Liver (tissue), 8 donors: ENCODE measurements at regions not wholly inside any gene's neighbourhood (a gene's known extent, or its start where the extent isn't known, plus 50 kb on each side); places are given as distances from the start of the nearest gene placed in this dataset.

ENCODE experiments used
- DNase-seq: peaks from one replicate; pipeline ENCODE4 v3.0.0-alpha.2; 2017; ENCODE audit warnings: low spot score
- H3K27ac ChIP-seq, 2 donors: one replicate each; pipeline ENCODE4 v1.7.0; 2013; ENCODE audit warnings: inconsistent platforms in 2 of 2, low read length in 2 of 2, control low read depth in 1 of 2, low read depth in 1 of 2, mild to moderate bottlenecking in 1 of 2
- H3K27me3 ChIP-seq, 4 donors: one replicate each; pipeline versions ENCODE4 v1.6.1 to v1.7.0; 2013; ENCODE audit warnings: low read length in 3 of 4, inconsistent platforms in 1 of 4, mild to moderate bottlenecking in 1 of 4, moderate library complexity in 1 of 4; ENCODE audit not compliant: control insufficient read depth in 4 of 4, insufficient read depth in 4 of 4
- H3K36me3 ChIP-seq, 4 donors: one replicate each; pipeline versions ENCODE4 v1.6.1 to v1.7.0; 2013; ENCODE audit warnings: low read length in 3 of 4, mild to moderate bottlenecking in 3 of 4, low read depth in 1 of 4, moderate library complexity in 1 of 4; ENCODE audit not compliant: control insufficient read depth in 4 of 4, insufficient read depth in 3 of 4
- H3K4me1 ChIP-seq, 4 donors: one replicate each; pipeline versions ENCODE4 v1.6.1 to v1.7.0; 2013; ENCODE audit warnings: low read length in 3 of 4, mild to moderate bottlenecking in 3 of 4, moderate library complexity in 1 of 4; ENCODE audit not compliant: control insufficient read depth in 4 of 4, insufficient read depth in 4 of 4
- H3K4me3 ChIP-seq, 3 donors: one replicate each; pipeline versions ENCODE4 v1.6.1 to v1.7.0; 2013; ENCODE audit warnings: low read length in 3 of 3, control low read depth in 1 of 3, low read depth in 1 of 3, mild to moderate bottlenecking in 1 of 3
- H3K9ac ChIP-seq, 2 donors: one replicate each; pipeline ENCODE4 v1.7.0; 2013; ENCODE audit warnings: low read length in 2 of 2, mild to moderate bottlenecking in 2 of 2, moderate library complexity in 2 of 2, control low read depth in 1 of 2, low read depth in 1 of 2
- H3K9me3 ChIP-seq, 4 donors: one replicate each; pipeline versions ENCODE4 v1.6.1 to v1.7.0; 2013; ENCODE audit warnings: low read length in 3 of 4; ENCODE audit not compliant: control insufficient read depth in 4 of 4
- EGR1 ChIP-seq, 2 donors: IDR thresholded peaks; 2 replicates each; pipeline ENCODE4 v1.6.1; 2016 to 2018; ENCODE audit warnings: antibody characterized with exemption in 2 of 2, low read depth in 2 of 2
- FOXA1 ChIP-seq: IDR thresholded peaks from 2 replicates; pipeline ENCODE4 v1.6.1; 2016; ENCODE audit warnings: antibody characterized with exemption
- FOXA2 ChIP-seq: IDR thresholded peaks from 2 replicates; pipeline ENCODE4 v1.6.1; 2016; ENCODE audit warnings: antibody characterized with exemption
- HNF4A ChIP-seq, 2 donors: conservative IDR thresholded peaks; 2 replicates each; pipeline ENCODE4 v1.6.1; 2016; ENCODE audit warnings: antibody characterized with exemption in 2 of 2, mild to moderate bottlenecking in 2 of 2
- HNF4G ChIP-seq: IDR thresholded peaks from 2 replicates; pipeline ENCODE4 v1.6.1; 2016; ENCODE audit warnings: antibody characterized with exemption
- JUND ChIP-seq, 2 donors: IDR thresholded peaks; 2 replicates each; pipeline ENCODE4 v1.6.1; 2016; ENCODE audit warnings: antibody characterized with exemption in 2 of 2
- NR2F2 ChIP-seq: IDR thresholded peaks from 2 replicates; pipeline ENCODE4 v1.6.1; 2016; ENCODE audit warnings: antibody characterized with exemption
- RAD21 ChIP-seq, 2 donors: IDR thresholded peaks; 2 replicates each; pipeline ENCODE4 v1.6.1; 2016; ENCODE audit warnings: antibody characterized with exemption in 2 of 2, mild to moderate bottlenecking in 2 of 2
- RXRA ChIP-seq, 2 donors: IDR thresholded peaks; 2 replicates each; pipeline ENCODE4 v1.6.1; 2017 to 2018; ENCODE audit warnings: antibody characterized with exemption in 2 of 2, mild to moderate bottlenecking in 1 of 2
- SP1 ChIP-seq: IDR thresholded peaks from 2 replicates; pipeline ENCODE4 v1.6.1; 2018; ENCODE audit warnings: antibody characterized with exemption, mild to moderate bottlenecking
- TAF1 ChIP-seq: conservative IDR thresholded peaks from 2 replicates; pipeline ENCODE4 v1.6.1; 2016; ENCODE audit warnings: antibody characterized with exemption, mild to moderate bottlenecking
- ZBTB33 ChIP-seq: IDR thresholded peaks from 2 replicates; pipeline ENCODE4 v1.6.1; 2016; ENCODE audit warnings: antibody characterized with exemption
- WGBS: extraction: QIAGEN DNeasy Blood & Tissue Kit; methylation state at CpG from one replicate; pipeline ENCODE4 v1.1.7; 2013; 5-methylcytosine and 5-hydroxymethylcytosine counted together
- TF ChIP-seq, protein P1 (sequence below): fragments of 150-350 bp; IDR thresholded peaks from 2 replicates; pipeline ENCODE4 v1.5.1; 2017; ENCODE audit warnings: improper control_type of control experiment, low read depth, low read length; ENCODE audit not compliant: missing input control
- TF ChIP-seq, protein P2 (sequence below): IDR thresholded peaks from 2 replicates; pipeline ENCODE4 v1.6.1; 2016; ENCODE audit warnings: antibody characterized with exemption
- TF ChIP-seq, protein P3 (sequence below): IDR thresholded peaks from 2 replicates; pipeline ENCODE4 v1.6.1; 2016; ENCODE audit warnings: antibody characterized with exemption, mild to moderate bottlenecking
- TF ChIP-seq, protein P4 (sequence below): IDR thresholded peaks from 2 replicates; pipeline ENCODE4 v1.6.1; 2016; ENCODE audit warnings: antibody characterized with exemption
- donor health status: healthy.
- donor health status: healthy.
- donor health status: healthy.
- donor health status: healthy.
- donor health status: healthy.

DNA sequence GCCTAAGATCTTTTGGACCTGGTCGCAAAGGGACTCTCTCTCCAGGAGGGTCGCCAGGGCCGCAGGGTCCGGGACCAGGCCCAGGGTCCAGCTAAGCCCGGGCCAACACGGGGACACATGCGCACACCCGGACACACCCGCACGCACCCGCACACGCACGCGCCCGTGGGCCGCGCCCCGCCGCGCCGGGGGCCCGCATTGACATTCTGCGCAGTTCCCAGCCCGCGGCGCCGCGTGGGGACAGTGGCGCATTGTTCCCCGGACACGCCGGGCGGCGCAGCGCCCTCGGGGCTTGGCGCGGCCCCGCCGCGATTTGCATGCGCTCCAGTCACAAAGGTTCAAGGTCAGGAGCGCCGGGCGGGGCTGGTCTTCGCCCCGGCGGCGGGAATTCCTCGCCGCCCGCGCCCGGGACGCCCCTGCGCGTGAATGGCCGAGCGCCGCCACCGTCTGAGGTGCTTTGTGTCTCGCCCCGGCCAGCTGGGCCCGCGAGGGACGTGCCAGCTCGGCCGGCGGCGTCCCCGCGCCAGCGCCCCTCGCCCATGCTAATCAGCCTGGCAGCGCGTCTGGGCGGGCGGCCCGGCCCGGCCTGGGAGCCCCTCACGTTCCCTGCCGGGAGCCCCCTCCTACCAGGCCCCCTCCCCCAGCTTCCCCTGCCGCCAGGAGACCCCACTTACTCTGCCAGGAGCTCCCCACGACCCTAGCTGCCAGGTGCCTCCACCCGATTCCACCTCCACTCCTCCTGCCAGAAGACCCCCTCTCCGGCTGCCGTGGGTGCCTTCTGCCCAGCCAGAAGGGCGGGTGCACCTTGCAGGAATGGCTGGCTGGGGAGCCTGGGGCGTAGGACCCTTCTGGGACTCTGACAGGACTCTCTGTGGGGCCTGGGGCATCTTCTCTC lies 50.5 kb upstream of the WNT7B start:
- Histone ChIP-seq H3K36me3 (no peaks in the 10 kb centered on the region), H3K27ac (peak overlapping the region; percentile 55 to 80), H3K9ac (peak overlapping the region in 1 of 2 donors; percentile 19), H3K4me3 (peak overlapping the region; percentile 5 to 55 (median 55)), H3K4me1 (peaks cover 6 to 27% (median 15%) of the 10 kb centered on the region in 4 donors), H3K9me3 (no peaks in the 10 kb centered on the region), H3K27me3 (no peaks in the 10 kb centered on the region)
- 12% methylated on average over 89 of the region's 89 CpGs for WGBS
- DNase-seq, result no peak
- TF ChIP-seq HNF4A (conservative IDR thresholded peaks at IDR 0.05) (peak; percentile 58 to 62), RAD21 (IDR thresholded peaks at IDR 0.05) (peak; percentile 29 to 44), TAF1 (no peak), SP1 (peak; percentile 47), EGR1 (IDR thresholded peaks at IDR 0.05; ENCODE audit: low read depth in 2 of 2) (no peak), HNF4G (no peak), RXRA (IDR thresholded peaks at IDR 0.05) (peak; percentile 18 to 37), FOXA1 (no peak)
- TF ChIP-seq, protein P1, sequence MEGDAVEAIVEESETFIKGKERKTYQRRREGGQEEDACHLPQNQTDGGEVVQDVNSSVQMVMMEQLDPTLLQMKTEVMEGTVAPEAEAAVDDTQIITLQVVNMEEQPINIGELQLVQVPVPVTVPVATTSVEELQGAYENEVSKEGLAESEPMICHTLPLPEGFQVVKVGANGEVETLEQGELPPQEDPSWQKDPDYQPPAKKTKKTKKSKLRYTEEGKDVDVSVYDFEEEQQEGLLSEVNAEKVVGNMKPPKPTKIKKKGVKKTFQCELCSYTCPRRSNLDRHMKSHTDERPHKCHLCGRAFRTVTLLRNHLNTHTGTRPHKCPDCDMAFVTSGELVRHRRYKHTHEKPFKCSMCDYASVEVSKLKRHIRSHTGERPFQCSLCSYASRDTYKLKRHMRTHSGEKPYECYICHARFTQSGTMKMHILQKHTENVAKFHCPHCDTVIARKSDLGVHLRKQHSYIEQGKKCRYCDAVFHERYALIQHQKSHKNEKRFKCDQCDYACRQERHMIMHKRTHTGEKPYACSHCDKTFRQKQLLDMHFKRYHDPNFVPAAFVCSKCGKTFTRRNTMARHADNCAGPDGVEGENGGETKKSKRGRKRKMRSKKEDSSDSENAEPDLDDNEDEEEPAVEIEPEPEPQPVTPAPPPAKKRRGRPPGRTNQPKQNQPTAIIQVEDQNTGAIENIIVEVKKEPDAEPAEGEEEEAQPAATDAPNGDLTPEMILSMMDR, result peak; percentile 19
- TF ChIP-seq, protein P2, sequence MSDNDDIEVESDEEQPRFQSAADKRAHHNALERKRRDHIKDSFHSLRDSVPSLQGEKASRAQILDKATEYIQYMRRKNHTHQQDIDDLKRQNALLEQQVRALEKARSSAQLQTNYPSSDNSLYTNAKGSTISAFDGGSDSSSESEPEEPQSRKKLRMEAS, result no peak
- TF ChIP-seq, protein P3, sequence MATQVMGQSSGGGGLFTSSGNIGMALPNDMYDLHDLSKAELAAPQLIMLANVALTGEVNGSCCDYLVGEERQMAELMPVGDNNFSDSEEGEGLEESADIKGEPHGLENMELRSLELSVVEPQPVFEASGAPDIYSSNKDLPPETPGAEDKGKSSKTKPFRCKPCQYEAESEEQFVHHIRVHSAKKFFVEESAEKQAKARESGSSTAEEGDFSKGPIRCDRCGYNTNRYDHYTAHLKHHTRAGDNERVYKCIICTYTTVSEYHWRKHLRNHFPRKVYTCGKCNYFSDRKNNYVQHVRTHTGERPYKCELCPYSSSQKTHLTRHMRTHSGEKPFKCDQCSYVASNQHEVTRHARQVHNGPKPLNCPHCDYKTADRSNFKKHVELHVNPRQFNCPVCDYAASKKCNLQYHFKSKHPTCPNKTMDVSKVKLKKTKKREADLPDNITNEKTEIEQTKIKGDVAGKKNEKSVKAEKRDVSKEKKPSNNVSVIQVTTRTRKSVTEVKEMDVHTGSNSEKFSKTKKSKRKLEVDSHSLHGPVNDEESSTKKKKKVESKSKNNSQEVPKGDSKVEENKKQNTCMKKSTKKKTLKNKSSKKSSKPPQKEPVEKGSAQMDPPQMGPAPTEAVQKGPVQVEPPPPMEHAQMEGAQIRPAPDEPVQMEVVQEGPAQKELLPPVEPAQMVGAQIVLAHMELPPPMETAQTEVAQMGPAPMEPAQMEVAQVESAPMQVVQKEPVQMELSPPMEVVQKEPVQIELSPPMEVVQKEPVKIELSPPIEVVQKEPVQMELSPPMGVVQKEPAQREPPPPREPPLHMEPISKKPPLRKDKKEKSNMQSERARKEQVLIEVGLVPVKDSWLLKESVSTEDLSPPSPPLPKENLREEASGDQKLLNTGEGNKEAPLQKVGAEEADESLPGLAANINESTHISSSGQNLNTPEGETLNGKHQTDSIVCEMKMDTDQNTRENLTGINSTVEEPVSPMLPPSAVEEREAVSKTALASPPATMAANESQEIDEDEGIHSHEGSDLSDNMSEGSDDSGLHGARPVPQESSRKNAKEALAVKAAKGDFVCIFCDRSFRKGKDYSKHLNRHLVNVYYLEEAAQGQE, result no peak
- TF ChIP-seq, protein P4, sequence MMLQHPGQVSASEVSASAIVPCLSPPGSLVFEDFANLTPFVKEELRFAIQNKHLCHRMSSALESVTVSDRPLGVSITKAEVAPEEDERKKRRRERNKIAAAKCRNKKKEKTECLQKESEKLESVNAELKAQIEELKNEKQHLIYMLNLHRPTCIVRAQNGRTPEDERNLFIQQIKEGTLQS, result no peak

DNA sequence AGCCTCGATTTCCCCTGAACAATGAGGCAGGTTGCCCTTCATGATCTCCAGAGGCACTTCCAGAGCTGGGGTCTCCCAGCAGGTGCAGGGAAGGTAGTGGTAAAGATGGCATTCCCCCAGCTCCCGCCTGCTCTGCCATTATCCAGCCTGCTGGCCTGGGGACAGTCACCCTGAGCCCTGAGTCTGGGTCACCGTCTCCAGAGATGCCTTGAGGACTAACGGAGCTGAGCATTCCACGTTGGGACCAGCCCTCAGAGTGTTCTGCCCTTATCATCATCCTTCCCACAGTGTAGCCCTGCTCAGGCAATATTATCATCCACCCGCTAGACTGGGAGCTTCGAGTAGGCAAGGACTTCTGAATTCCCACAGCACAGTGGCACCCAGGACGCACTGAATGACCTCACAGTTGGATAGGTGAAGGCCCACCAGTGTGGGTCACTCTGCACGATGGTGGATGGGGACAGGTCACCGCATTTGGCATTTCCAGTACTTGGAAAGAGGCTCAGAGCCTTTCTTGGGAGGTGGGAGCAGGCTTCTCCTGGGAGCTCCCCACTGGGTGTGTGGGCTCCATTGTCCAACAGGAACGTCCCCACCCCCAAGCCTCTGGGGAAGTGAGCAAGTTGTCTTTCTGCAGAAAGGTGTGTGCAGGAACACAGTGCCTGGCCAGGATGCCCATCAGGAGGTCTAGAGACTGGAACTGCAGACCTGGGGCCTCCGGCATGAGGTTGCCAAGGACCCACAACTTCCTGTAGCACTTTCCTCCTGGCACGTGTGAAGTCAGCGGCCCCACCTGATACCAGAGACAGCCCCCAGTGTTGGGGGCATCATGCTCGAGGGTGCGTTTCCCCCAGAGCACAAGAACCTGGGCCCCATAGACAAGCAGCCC lies 51.4 kb upstream of the WNT7B start:
- 85% methylated on average over 16 of the region's 16 CpGs for whole genome bisulfite sequencing
- Histone ChIP-seq H3K9me3 (no peaks in the 10 kb centered on the region), H3K36me3 (no peaks in the 10 kb centered on the region), H3K27ac (peak overlapping the region in 1 of 2 donors; percentile 55), H3K27me3 (no peaks in the 10 kb centered on the region), H3K9ac (no peak overlapping the region), H3K4me1 (peaks cover 6 to 32% (median 21%) of the 10 kb centered on the region in 4 donors), H3K4me3 (no peak overlapping the region)
- DNase-seq, result no peak
- TF ChIP-seq, protein P4, result no peak
- no peak for TF ChIP-seq RXRA (IDR thresholded peaks at IDR 0.05)
- TF ChIP-seq RAD21 (IDR thresholded peaks at IDR 0.05), result no peak
- no peak for TF ChIP-seq SP1
- TF ChIP-seq NR2F2, result no peak
- no peak for TF ChIP-seq HNF4G
- no peak for TF ChIP-seq TAF1
- TF ChIP-seq ZBTB33, result no peak
- no peak for TF ChIP-seq EGR1 (IDR thresholded peaks at IDR 0.05; ENCODE audit: low read depth in 2 of 2)
- no peak for TF ChIP-seq FOXA1
- no peak for TF ChIP-seq JUND (IDR thresholded peaks at IDR 0.05)
- TF ChIP-seq, protein P2, result no peak
- TF ChIP-seq, protein P1, result no peak
- no peak for TF ChIP-seq HNF4A (conservative IDR thresholded peaks at IDR 0.05)
- no peak for TF ChIP-seq FOXA2
